SK-N-SH (cell line): ENCODE measurements at regions not wholly inside any gene's neighbourhood (a gene's known extent, or its start where the extent isn't known, plus 50 kb on each side); places are given as distances from the start of the nearest gene placed in this dataset.

Experiments
- CTCF ChIA-PET: fragments of 300-600, 350-600 bp; formaldehyde crosslinking; extraction: SDS; loops from one replicate; lab custom pipeline; 2021; lab: Yijun Ruan, JAX
- POLR2A ChIA-PET: fragments of 350-600 bp; sonication (Branson Sonifier 250); formaldehyde crosslinking; extraction: SDS; loops from one replicate; lab custom pipeline; 2020; ENCODE audit warnings: antibody characterized with exemption, inconsistent platforms; lab: Yijun Ruan, JAX
- DNase-seq: peaks from one replicate; pipeline ENCODE4 v3.0.0; 2012
- H2AFZ ChIP-seq: fragments of 200-600 bp; sonication (generic); 2 replicates; pipeline ENCODE4 v1.8.1; 2016; ENCODE audit warnings: antibody characterized with exemption, mild to moderate bottlenecking, low read depth
- H3F3A ChIP-seq: fragments of 200-600 bp; sonication (generic); replicated peaks from 2 replicates; pipeline ENCODE3; 2016; ENCODE audit warnings: antibody characterized with exemption, mild to moderate bottlenecking; ENCODE audit not compliant: insufficient read depth
- H3K27ac ChIP-seq, 2 experiments: fragments of 200-500 bp in 1 of 2; fragments of 200-600 bp in 1 of 2; sonication (Bioruptor generic) in 1 of 2; sonication (generic), shearing (Covaris generic) in 1 of 2; 2 replicates each; pipeline versions ENCODE4 v1.5.1 to v1.6.1; 2014 to 2016; ENCODE audit warnings: low read depth in 2 of 2, inconsistent platforms in 1 of 2, low read length in 1 of 2, mild to moderate bottlenecking in 1 of 2, mixed read lengths in 1 of 2
- H3K27me3 ChIP-seq: fragments of 200-600 bp; sonication (generic), shearing (Covaris generic); 2 replicates; pipeline ENCODE4 v1.6.1; 2016; ENCODE audit warnings: mixed run types; ENCODE audit not compliant: insufficient read depth
- H3K36me3 ChIP-seq, 2 experiments: fragments of 200-500 bp in 1 of 2; fragments of 200-600 bp in 1 of 2; sonication (Bioruptor generic) in 1 of 2; sonication (generic) in 1 of 2; replicated peaks in 1 of 2; 2 replicates each; pipeline versions ENCODE3 to v1.5.1; 2014 to 2016; ENCODE audit warnings: low read length in 1 of 2, mild to moderate bottlenecking in 1 of 2; ENCODE audit not compliant: insufficient read depth in 2 of 2, control insufficient read depth in 1 of 2
- H3K4me1 ChIP-seq, 2 experiments: fragments of 200-500 bp in 1 of 2; fragments of 200-600 bp in 1 of 2; sonication (Bioruptor generic) in 1 of 2; sonication (generic), shearing (Covaris generic) in 1 of 2; 2 replicates each; pipeline versions ENCODE4 v1.5.1 to v1.6.1; 2014 to 2016; ENCODE audit warnings: low read depth in 1 of 2, low read length in 1 of 2, mixed run types in 1 of 2; ENCODE audit not compliant: insufficient read depth in 2 of 2, control insufficient read depth in 1 of 2
- H3K4me2 ChIP-seq: fragments of 200-600 bp; sonication (generic), shearing (Covaris generic); 2 replicates; pipeline ENCODE4 v1.6.1; 2017; ENCODE audit warnings: mixed run types
- H3K4me3 ChIP-seq, 2 experiments: fragments of 200-500 bp in 1 of 2; fragments of 200-600 bp in 1 of 2; sonication (Bioruptor generic) in 1 of 2; sonication (generic), shearing (Covaris generic) in 1 of 2; 2 replicates each; pipeline versions ENCODE4 v1.5.1 to v1.8.1; 2014 to 2016; ENCODE audit warnings: low read depth in 2 of 2, inconsistent platforms in 1 of 2, low read length in 1 of 2, mild to moderate bottlenecking in 1 of 2, mixed read lengths in 1 of 2, moderate library complexity in 1 of 2
- H3K79me2 ChIP-seq: fragments of 200-600 bp; sonication (generic); 2 replicates; pipeline ENCODE4 v1.8.1; 2017; ENCODE audit warnings: mild to moderate bottlenecking; ENCODE audit not compliant: insufficient read depth
- H3K9ac ChIP-seq: fragments of 200-600 bp; sonication (generic); 2 replicates; pipeline ENCODE4 v1.6.1; 2017; ENCODE audit warnings: mixed run types
- H3K9me2 ChIP-seq: fragments of 200-600 bp; sonication (generic); 2 replicates; pipeline ENCODE4 v1.6.1; 2017; ENCODE audit warnings: mixed run types
- H3K9me3 ChIP-seq: fragments of 200-600 bp; sonication (generic); 2 replicates; pipeline ENCODE4 v1.6.1; 2017; ENCODE audit warnings: mixed run types, mild to moderate bottlenecking, moderate library complexity
- H4K20me1 ChIP-seq: fragments of 200-600 bp; sonication (generic); 2 replicates; pipeline ENCODE4 v1.6.1; 2017; ENCODE audit warnings: mild to moderate bottlenecking, mixed run types; ENCODE audit not compliant: insufficient read depth
- CHD2 ChIP-seq: fragments of 150-350 bp; IDR thresholded peaks from 2 replicates; pipeline ENCODE4 v1.6.1; 2018; ENCODE audit warnings: low read length; ENCODE audit not compliant: partially characterized antibody
- ELF1 ChIP-seq: IDR thresholded peaks from 2 replicates; pipeline ENCODE4 v1.4.0; 2012
- EP300 ChIP-seq, 2 experiments: IDR thresholded peaks; 2 replicates each; pipeline versions ENCODE4 v1.4.0 to v1.6.1; 2012; ENCODE audit warnings: borderline replicate concordance in 1 of 2, low read depth in 1 of 2, low read length in 1 of 2
- EZH2phosphoT487 ChIP-seq: fragments of 200-600 bp; sonication (generic); IDR thresholded peaks from 2 replicates; pipeline ENCODE4 v1.6.1; 2017; ENCODE audit warnings: low read depth, mixed run types, mild to moderate bottlenecking, antibody characterized with exemption, moderate library complexity, borderline replicate concordance
- FOSL2 ChIP-seq: IDR thresholded peaks from 2 replicates; pipeline ENCODE4 v1.4.0; 2012; ENCODE audit warnings: low read depth, mild to moderate bottlenecking, moderate library complexity, borderline replicate concordance
- GABPA ChIP-seq: IDR thresholded peaks from 2 replicates; pipeline ENCODE4 v1.4.0; 2012; ENCODE audit warnings: low read depth, mild to moderate bottlenecking
- GATA2 ChIP-seq: sonication (generic); formaldehyde crosslinking; IDR thresholded peaks from 2 replicates; pipeline ENCODE4 v1.5.0; 2020; ENCODE audit warnings: mild to moderate bottlenecking, missing genetic modification reagents
- IRF3 ChIP-seq: fragments of 150-350 bp; IDR thresholded peaks from 2 replicates; pipeline ENCODE4 v1.6.1; 2016; ENCODE audit warnings: mild to moderate bottlenecking, low read depth, low read length
- POLR2AphosphoS5 ChIP-seq: IDR thresholded peaks from 2 replicates; pipeline ENCODE4 v1.6.1; 2012; ENCODE audit warnings: low read depth, low read length
- RAD21 ChIP-seq: IDR thresholded peaks from 2 replicates; pipeline ENCODE4 v1.6.1; 2012; ENCODE audit warnings: mild to moderate bottlenecking, low read length
- RFX5 ChIP-seq: IDR thresholded peaks from 2 replicates; pipeline ENCODE4 v1.6.1; 2012; ENCODE audit warnings: mild to moderate bottlenecking, improper control_type of control experiment, low read length
- RXRA ChIP-seq: IDR thresholded peaks from 2 replicates; pipeline ENCODE4 v1.4.0; 2012; ENCODE audit warnings: low read depth, mild to moderate bottlenecking, borderline replicate concordance
- SIN3A ChIP-seq: IDR thresholded peaks from 2 replicates; pipeline ENCODE4 v1.6.1; 2012; ENCODE audit warnings: low read depth, mild to moderate bottlenecking, low read length, moderate library complexity, borderline replicate concordance
- TEAD4 ChIP-seq: IDR thresholded peaks from 2 replicates; pipeline ENCODE4 v1.4.0; 2012; ENCODE audit warnings: mild to moderate bottlenecking, borderline replicate concordance; ENCODE audit not compliant: insufficient read depth
- WGBS: methylation state at CpG from one replicate; pipeline ENCODE4 v1.1.6; 2017; ENCODE audit warnings: low lambda C conversion rate; 5-methylcytosine and 5-hydroxymethylcytosine counted together
- TF ChIP-seq, protein P1 (sequence below): IDR thresholded peaks from 2 replicates; pipeline ENCODE4 v1.6.1; 2012; ENCODE audit warnings: mild to moderate bottlenecking, low read depth, low read length, moderate library complexity

DNA sequence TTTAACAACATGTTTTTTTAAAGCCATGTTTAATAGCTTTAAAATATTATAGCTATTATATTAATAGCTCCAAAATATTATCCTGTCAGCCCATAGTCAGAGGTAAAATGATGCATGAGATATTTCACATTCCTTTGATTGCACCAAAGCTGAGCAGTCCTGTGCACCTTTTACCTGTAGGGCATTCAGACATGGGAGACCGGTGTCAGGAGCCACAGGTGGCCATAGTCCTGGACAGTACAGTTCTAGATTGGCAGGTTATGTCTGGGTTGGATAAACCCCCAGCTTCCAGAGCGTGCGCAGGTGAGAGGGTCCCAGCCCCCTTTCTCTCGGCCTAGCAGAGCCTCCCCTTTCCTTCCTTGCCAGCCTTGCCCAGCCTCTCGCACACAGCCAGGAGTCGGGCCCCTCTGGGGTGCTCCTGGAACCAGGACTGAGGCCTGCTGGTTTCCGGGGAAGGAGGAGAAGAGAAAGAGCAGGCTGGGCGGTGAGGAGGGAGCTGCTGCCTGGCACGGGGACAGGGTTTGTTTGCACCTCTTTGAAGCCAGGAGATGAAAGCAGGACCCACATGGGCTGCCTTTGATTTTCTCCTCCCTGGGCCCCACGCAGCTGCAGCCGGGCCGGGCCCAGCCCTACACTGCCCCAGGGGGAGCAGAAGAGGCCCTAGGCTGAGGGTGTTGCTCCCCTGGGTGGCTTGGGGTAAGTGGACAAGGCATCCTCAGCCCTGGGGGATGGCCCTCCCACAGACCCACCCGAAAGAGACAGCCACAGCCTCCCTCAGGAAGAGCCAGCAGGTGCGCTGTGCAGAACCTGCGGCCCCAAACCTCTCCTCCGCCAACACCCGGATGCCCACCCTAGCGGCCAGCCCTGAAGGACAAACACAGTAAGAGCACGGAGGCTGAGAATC is 75.2 kb upstream of the TARDBP start (continued):
- TF ChIP-seq IRF3 (no peak), GATA2 (CRISPR knock-in tag) (no peak)

- Histone ChIP-seq H3K4me3 (no peak overlapping the region), H3K36me3 (no peaks in the 10 kb centered on the region), H3K9ac (no peak overlapping the region), H3K4me2 (no peak overlapping the region), H4K20me1 (no peaks in the 10 kb centered on the region), H3F3A (no peaks in the 10 kb centered on the region), H3K4me1 (peaks cover 0 to 32% of the 10 kb centered on the region in 2 experiments; a peak in 2 of 4 replicates), H3K27me3 (no peaks in the 10 kb centered on the region), H3K9me3 (no peaks in the 10 kb centered on the region), H2AFZ (no peak overlapping the region), H3K9me2 (no peaks in the 10 kb centered on the region), H3K79me2 (no peaks in the 10 kb centered on the region), H3K27ac (no peak overlapping the region)
- DNase-seq: no peak
- POLR2A ChIA-PET: interaction anchor here (0.6 kb wide), 1 partner anchor 38 kb away, joined by 3 read pairs; no protein-coding TSS in a partner anchor
- CTCF ChIA-PET: interaction anchor here (1.4 kb wide), 1 partner anchor 72 kb away, joined by 6 read pairs; no protein-coding TSS in a partner anchor
- TF ChIP-seq POLR2AphosphoS5 (no peak), FOSL2 (no peak), TEAD4 (no peak), SIN3A (no peak), EZH2phosphoT487 (no peak), CHD2 (no peak), GABPA (no peak), GATA2 (CRISPR knock-in tag) (no peak), RAD21 (no peak), ELF1 (no peak), EP300 (IDR thresholded peaks at IDR 0.05; ENCODE audit: borderline replicate concordance in 1 of 2, low read depth in 1 of 2, low read length in 1 of 2) (no peak), RFX5 (no peak), RXRA (no peak)
- TF ChIP-seq, protein P1, sequence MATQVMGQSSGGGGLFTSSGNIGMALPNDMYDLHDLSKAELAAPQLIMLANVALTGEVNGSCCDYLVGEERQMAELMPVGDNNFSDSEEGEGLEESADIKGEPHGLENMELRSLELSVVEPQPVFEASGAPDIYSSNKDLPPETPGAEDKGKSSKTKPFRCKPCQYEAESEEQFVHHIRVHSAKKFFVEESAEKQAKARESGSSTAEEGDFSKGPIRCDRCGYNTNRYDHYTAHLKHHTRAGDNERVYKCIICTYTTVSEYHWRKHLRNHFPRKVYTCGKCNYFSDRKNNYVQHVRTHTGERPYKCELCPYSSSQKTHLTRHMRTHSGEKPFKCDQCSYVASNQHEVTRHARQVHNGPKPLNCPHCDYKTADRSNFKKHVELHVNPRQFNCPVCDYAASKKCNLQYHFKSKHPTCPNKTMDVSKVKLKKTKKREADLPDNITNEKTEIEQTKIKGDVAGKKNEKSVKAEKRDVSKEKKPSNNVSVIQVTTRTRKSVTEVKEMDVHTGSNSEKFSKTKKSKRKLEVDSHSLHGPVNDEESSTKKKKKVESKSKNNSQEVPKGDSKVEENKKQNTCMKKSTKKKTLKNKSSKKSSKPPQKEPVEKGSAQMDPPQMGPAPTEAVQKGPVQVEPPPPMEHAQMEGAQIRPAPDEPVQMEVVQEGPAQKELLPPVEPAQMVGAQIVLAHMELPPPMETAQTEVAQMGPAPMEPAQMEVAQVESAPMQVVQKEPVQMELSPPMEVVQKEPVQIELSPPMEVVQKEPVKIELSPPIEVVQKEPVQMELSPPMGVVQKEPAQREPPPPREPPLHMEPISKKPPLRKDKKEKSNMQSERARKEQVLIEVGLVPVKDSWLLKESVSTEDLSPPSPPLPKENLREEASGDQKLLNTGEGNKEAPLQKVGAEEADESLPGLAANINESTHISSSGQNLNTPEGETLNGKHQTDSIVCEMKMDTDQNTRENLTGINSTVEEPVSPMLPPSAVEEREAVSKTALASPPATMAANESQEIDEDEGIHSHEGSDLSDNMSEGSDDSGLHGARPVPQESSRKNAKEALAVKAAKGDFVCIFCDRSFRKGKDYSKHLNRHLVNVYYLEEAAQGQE: no peak
- WGBS: 95% methylated on average over 12 of the region's 17 CpGs
These were observed 73.6 kb upstream of the TARDBP start for GRCh38 chr1:10938741-10939417.
